DOHH2 (cell line): ENCODE measurements at regions not wholly inside any gene's neighbourhood (a gene's known extent, or its start where the extent isn't known, plus 50 kb on each side); places are given as distances from the start of the nearest gene placed in this dataset.

Experiments used
- EZH2phosphoT487 ChIP-seq: fragments of 200-600 bp; sonication (generic); IDR thresholded peaks from 2 replicates; pipeline ENCODE4 v1.6.1; 2017; ENCODE audit warnings: borderline replicate concordance, mild to moderate bottlenecking, antibody characterized with exemption, low read length, moderate library complexity, mixed read lengths
- TF ChIP-seq, protein P1 (sequence below): fragments of 200-600 bp; sonication (generic); IDR thresholded peaks from one replicate; pipeline ENCODE4 v1.5.1; 2014; ENCODE audit warnings: antibody characterized with exemption, mild to moderate bottlenecking, low read depth, low read length; ENCODE audit not compliant: poor library complexity, severe bottlenecking

DNA sequence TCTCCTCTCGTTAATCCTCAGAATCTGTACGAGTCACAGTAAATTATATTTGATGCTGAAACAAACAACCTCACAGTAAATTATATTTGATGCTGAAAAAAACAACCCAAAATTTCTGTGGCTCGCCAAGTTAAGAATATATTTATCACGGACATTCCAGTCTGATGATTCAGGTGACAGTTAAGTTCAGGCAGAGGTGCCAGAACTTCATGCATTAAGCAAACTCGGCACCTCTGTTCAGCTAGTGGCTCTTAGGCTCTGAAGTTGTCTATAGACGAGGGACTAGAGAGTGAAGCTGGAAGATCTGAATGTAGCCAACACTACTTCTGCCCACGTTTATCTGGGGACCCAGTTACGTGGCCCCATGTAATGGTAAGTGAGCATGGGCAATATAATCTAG, 132.2 kb upstream of the AGA start:
- TF ChIP-seq, protein P1, sequence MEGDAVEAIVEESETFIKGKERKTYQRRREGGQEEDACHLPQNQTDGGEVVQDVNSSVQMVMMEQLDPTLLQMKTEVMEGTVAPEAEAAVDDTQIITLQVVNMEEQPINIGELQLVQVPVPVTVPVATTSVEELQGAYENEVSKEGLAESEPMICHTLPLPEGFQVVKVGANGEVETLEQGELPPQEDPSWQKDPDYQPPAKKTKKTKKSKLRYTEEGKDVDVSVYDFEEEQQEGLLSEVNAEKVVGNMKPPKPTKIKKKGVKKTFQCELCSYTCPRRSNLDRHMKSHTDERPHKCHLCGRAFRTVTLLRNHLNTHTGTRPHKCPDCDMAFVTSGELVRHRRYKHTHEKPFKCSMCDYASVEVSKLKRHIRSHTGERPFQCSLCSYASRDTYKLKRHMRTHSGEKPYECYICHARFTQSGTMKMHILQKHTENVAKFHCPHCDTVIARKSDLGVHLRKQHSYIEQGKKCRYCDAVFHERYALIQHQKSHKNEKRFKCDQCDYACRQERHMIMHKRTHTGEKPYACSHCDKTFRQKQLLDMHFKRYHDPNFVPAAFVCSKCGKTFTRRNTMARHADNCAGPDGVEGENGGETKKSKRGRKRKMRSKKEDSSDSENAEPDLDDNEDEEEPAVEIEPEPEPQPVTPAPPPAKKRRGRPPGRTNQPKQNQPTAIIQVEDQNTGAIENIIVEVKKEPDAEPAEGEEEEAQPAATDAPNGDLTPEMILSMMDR: no peak
- no peak for TF ChIP-seq EZH2phosphoT487
